HG02623 (cell line): ENCODE measurements at regions not wholly inside any gene's neighbourhood (a gene's known extent, or its start where the extent isn't known, plus 50 kb on each side); places are given as distances from the start of the nearest gene placed in this dataset.
"Not testable (repeated sequence)": the region's sequence is repeated elsewhere in the genome, so short reads cannot be mapped to it uniquely, and the experiment has no call there.

ENCODE experiments used
- ATAC-seq: cut with Tn5 transposase; IDR thresholded peaks from one replicate; pipeline ENCODE4 v1.9.1; 2021; ENCODE audit warnings: moderate library complexity; ENCODE audit not compliant: unreplicated experiment

GRCh38 chr9:12351293-12352044, 341.7 kb upstream of the TYRP1 start:
- ATAC-seq: no peak

- no peak for ATAC-seq
These were observed 341.2 kb upstream of the TYRP1 start for GRCh38 chr9:12352045-12352315.

GRCh38 chr9:12363439-12363838, 329.7 kb upstream of the TYRP1 start:
- ATAC-seq: no peak

GRCh38 chr9:12368569-12368968, 324.6 kb upstream of the TYRP1 start:
- no peak for ATAC-seq

GRCh38 chr9:12391839-12392509, 301.2 kb upstream of the TYRP1 start:
- no peak for ATAC-seq

- ATAC-seq: no peak
These were observed 299.1 kb upstream of the TYRP1 start for GRCh38 chr9:12394105-12394504.

- no peak for ATAC-seq
These were observed 289.5 kb upstream of the TYRP1 start for GRCh38 chr9:12403721-12404120.

GRCh38 chr9:12413986-12414385, 279.2 kb upstream of the TYRP1 start:
- ATAC-seq: no peak

- no peak for ATAC-seq
These were observed 278.7 kb upstream of the TYRP1 start for GRCh38 chr9:12414514-12414913.

- no peak for ATAC-seq
These were observed 277.8 kb upstream of the TYRP1 start for GRCh38 chr9:12415361-12415760.

GRCh38 chr9:12416716-12417115, 276.5 kb upstream of the TYRP1 start:
- no peak for ATAC-seq

GRCh38 chr9:12424243-12424642, 268.9 kb upstream of the TYRP1 start:
- ATAC-seq: no peak

- no peak for ATAC-seq
These were observed 267.0 kb upstream of the TYRP1 start for GRCh38 chr9:12425878-12426864.

GRCh38 chr9:12439267-12439666, 253.9 kb upstream of the TYRP1 start:
- no peak for ATAC-seq

GRCh38 chr9:12441080-12441479, 252.1 kb upstream of the TYRP1 start:
- ATAC-seq: not testable (repeated sequence)

GRCh38 chr9:12441506-12441905, 251.7 kb upstream of the TYRP1 start:
- no peak for ATAC-seq

- no peak for ATAC-seq
These were observed 244.9 kb upstream of the TYRP1 start for GRCh38 chr9:12448246-12448645.

GRCh38 chr9:12457237-12457636, 235.9 kb upstream of the TYRP1 start:
- no peak for ATAC-seq

GRCh38 chr9:12461763-12462460, 231.3 kb upstream of the TYRP1 start:
- ATAC-seq: no peak

GRCh38 chr9:12462861-12463260, 230.3 kb upstream of the TYRP1 start:
- no peak for ATAC-seq

GRCh38 chr9:12463641-12464040, 229.5 kb upstream of the TYRP1 start:
- ATAC-seq: no peak
